Fibroblast of lung (primary cell): ENCODE measurements at regions not wholly inside any gene's neighbourhood (a gene's known extent, or its start where the extent isn't known, plus 50 kb on each side); places are given as distances from the start of the nearest gene placed in this dataset.

Experiments
- CTCF ChIP-seq, 2 donors: IDR thresholded peaks in 1 of 2; conservative IDR thresholded peaks in 1 of 2; 1 replicate in 1 of 2; 2 replicates in 1 of 2; pipeline ENCODE4 v1.5.1; 2011 to 2012; ENCODE audit warnings: low read length in 2 of 2, control low read depth in 1 of 2, inconsistent platforms in 1 of 2, low read depth in 1 of 2, mild to moderate bottlenecking in 1 of 2
- EZH2 ChIP-seq: IDR thresholded peaks from 2 replicates; pipeline ENCODE4 v1.5.1; 2012; ENCODE audit warnings: low read length, control low read depth, mild to moderate bottlenecking; ENCODE audit errors: missing control alignments

- TF ChIP-seq CTCF (conservative IDR thresholded peaks at IDR 0.05 in 1 of 2, IDR thresholded peaks at IDR 0.05 in 1 of 2; ENCODE audit: low read depth in 1 of 2, low read length in 2 of 2) (no peak), EZH2 (no peak)
Observed at GRCh38 chr9:116061546-116062205, 91.9 kb upstream of the PAPPA start.
